H9 (cell line): ENCODE measurements at regions not wholly inside any gene's neighbourhood (a gene's known extent, or its start where the extent isn't known, plus 50 kb on each side); places are given as distances from the start of the nearest gene placed in this dataset.

Source experiments
- DNase-seq: peaks from one replicate; pipeline ENCODE4 v3.0.0-alpha.2; 2017
- H2AFZ ChIP-seq: one replicate; pipeline ENCODE4 v1.6.1; 2013; ENCODE audit warnings: mild to moderate bottlenecking, low read length, control low read depth, moderate library complexity
- H2AK5ac ChIP-seq: 2 replicates; pipeline ENCODE4 v1.6.1; 2013; ENCODE audit warnings: low read length, control low read depth, mixed read lengths; ENCODE audit not compliant: insufficient read length
- H2BK120ac ChIP-seq: one replicate; pipeline ENCODE4 v1.6.1; 2013; ENCODE audit warnings: low read depth, mild to moderate bottlenecking, low read length, control low read depth, inconsistent platforms; ENCODE audit not compliant: poor library complexity, severe bottlenecking
- H2BK12ac ChIP-seq: 2 replicates; pipeline ENCODE4 v1.6.1; 2013; ENCODE audit warnings: low read length, control low read depth, mixed read lengths, low read depth; ENCODE audit not compliant: insufficient read length
- H2BK15ac ChIP-seq: 2 replicates; pipeline ENCODE4 v1.6.1; 2013; ENCODE audit warnings: low read depth, low read length, control low read depth
- H2BK20ac ChIP-seq: one replicate; pipeline ENCODE4 v1.6.1; 2013; ENCODE audit warnings: low read depth, mild to moderate bottlenecking, low read length, control low read depth, inconsistent platforms; ENCODE audit not compliant: poor library complexity, severe bottlenecking
- H2BK5ac ChIP-seq: 2 replicates; pipeline ENCODE4 v1.6.1; 2013; ENCODE audit warnings: low read length, control low read depth, mixed read lengths; ENCODE audit not compliant: insufficient read length
- H3K14ac ChIP-seq: 2 replicates; pipeline ENCODE4 v1.6.1; 2013; ENCODE audit warnings: low read length, control low read depth; ENCODE audit not compliant: insufficient read depth
- H3K18ac ChIP-seq: 2 replicates; pipeline ENCODE4 v1.6.1; 2013; ENCODE audit warnings: low read depth, mild to moderate bottlenecking, mixed read lengths, low read length, control low read depth; ENCODE audit not compliant: insufficient read length
- H3K23ac ChIP-seq: 2 replicates; pipeline ENCODE4 v1.6.1; 2013; ENCODE audit warnings: low read length, control low read depth, mixed read lengths, low read depth; ENCODE audit not compliant: insufficient read length
- H3K23me2 ChIP-seq: 2 replicates; pipeline ENCODE4 v1.6.1; 2013; ENCODE audit warnings: low read depth, mild to moderate bottlenecking, mixed read lengths, low read length, control low read depth; ENCODE audit not compliant: insufficient read length, poor library complexity, severe bottlenecking
- H3K27ac ChIP-seq: 2 replicates; pipeline ENCODE4 v1.5.1; 2013; ENCODE audit warnings: low read length, control low read depth, mixed read lengths, low read depth; ENCODE audit not compliant: insufficient read length
- H3K27me3 ChIP-seq: 2 replicates; pipeline ENCODE4 v1.6.1; 2013; ENCODE audit warnings: low read length, control low read depth, inconsistent platforms; ENCODE audit not compliant: insufficient read depth
- H3K4ac ChIP-seq: 2 replicates; pipeline ENCODE4 v1.6.1; 2013; ENCODE audit warnings: low read depth, mild to moderate bottlenecking, control low read depth, inconsistent platforms, low read length, moderate library complexity
- H3K4me1 ChIP-seq: 2 replicates; pipeline ENCODE4 v1.6.1; 2013; ENCODE audit warnings: low read length, control low read depth, inconsistent platforms; ENCODE audit not compliant: insufficient read depth
- H3K4me2 ChIP-seq: 2 replicates; pipeline ENCODE4 v1.6.1; 2013; ENCODE audit warnings: low read length, control low read depth, mixed read lengths; ENCODE audit not compliant: insufficient read length, insufficient read depth
- H3K56ac ChIP-seq: 2 replicates; pipeline ENCODE4 v1.6.1; 2013; ENCODE audit warnings: low read depth, mild to moderate bottlenecking, mixed read lengths, low read length, control low read depth; ENCODE audit not compliant: insufficient read length
- H3K79me1 ChIP-seq: 2 replicates; pipeline ENCODE4 v1.6.1; 2013; ENCODE audit warnings: low read depth, mild to moderate bottlenecking, moderate library complexity, low read length, control low read depth, inconsistent platforms; ENCODE audit not compliant: insufficient read depth, poor library complexity, severe bottlenecking
- H3K79me2 ChIP-seq: 2 replicates; pipeline ENCODE4 v1.6.1; 2013; ENCODE audit warnings: low read length, control low read depth, inconsistent platforms; ENCODE audit not compliant: insufficient read depth
- H3K9ac ChIP-seq: 2 replicates; pipeline ENCODE4 v1.6.1; 2013; ENCODE audit warnings: low read length, control low read depth, mixed read lengths; ENCODE audit not compliant: insufficient read length; ENCODE audit errors: extremely low read depth
- H3K9me3 ChIP-seq: one replicate; pipeline ENCODE4 v1.6.1; 2013; ENCODE audit warnings: low read depth, low read length, inconsistent platforms; ENCODE audit not compliant: control insufficient read depth
- H3T11ph ChIP-seq: one replicate; pipeline ENCODE4 v1.6.1; 2013; ENCODE audit warnings: mild to moderate bottlenecking, low read length, control low read depth, inconsistent platforms
- H4K20me1 ChIP-seq: one replicate; pipeline ENCODE4 v1.6.1; 2013; ENCODE audit not compliant: control insufficient read depth, insufficient read length, insufficient read depth
- H4K5ac ChIP-seq: 2 replicates; pipeline ENCODE4 v1.6.1; 2013; ENCODE audit warnings: low read depth, mild to moderate bottlenecking, mixed read lengths, low read length, control low read depth; ENCODE audit not compliant: insufficient read length
- H4K8ac ChIP-seq: replicated peaks from 2 replicates; pipeline ENCODE4 v1.6.1; 2013; ENCODE audit warnings: low read length, control low read depth, mixed read lengths, low read depth; ENCODE audit not compliant: insufficient read length
- H4K91ac ChIP-seq: 2 replicates; pipeline ENCODE4 v1.6.1; 2013; ENCODE audit warnings: low read depth, mild to moderate bottlenecking, moderate library complexity, mixed read lengths, low read length, control low read depth; ENCODE audit not compliant: insufficient read length
- H3K27ac Mint-ChIP-seq, 3 experiments: 2 replicates in 2 of 3; 3 replicates in 1 of 3; pipeline ENCODE4 v1.8.0; 2020 to 2021; ENCODE audit warnings: mixed read lengths in 3 of 3, mild to moderate bottlenecking in 1 of 3, moderate library complexity in 1 of 3
- H3K27me3 Mint-ChIP-seq: 2 replicates; pipeline ENCODE4 v1.8.0; 2021; ENCODE audit warnings: low read depth, mild to moderate bottlenecking, moderate library complexity, mixed read lengths
- H3K36me3 Mint-ChIP-seq, 3 experiments: 2 replicates in 2 of 3; 3 replicates in 1 of 3; pipeline ENCODE4 v1.8.0; 2020 to 2021; ENCODE audit warnings: low read depth in 3 of 3, mixed read lengths in 3 of 3; ENCODE audit not compliant: insufficient read depth in 1 of 3
- H3K4me1 Mint-ChIP-seq, 2 experiments: 2 replicates each; pipeline ENCODE4 v1.8.0; 2020; ENCODE audit warnings: mixed read lengths in 2 of 2
- H3K4me3 Mint-ChIP-seq, 2 experiments: 2 replicates in 1 of 2; 3 replicates in 1 of 2; pipeline ENCODE4 v1.8.0; 2020 to 2021; ENCODE audit warnings: mild to moderate bottlenecking in 2 of 2, mixed read lengths in 2 of 2, moderate library complexity in 1 of 2
- H3K9me3 Mint-ChIP-seq, 2 experiments: 2 replicates in 1 of 2; 3 replicates in 1 of 2; pipeline ENCODE4 v1.8.0; 2020; ENCODE audit warnings: mild to moderate bottlenecking in 2 of 2, mixed read lengths in 2 of 2, moderate library complexity in 1 of 2
- WGBS: extraction: QIAGEN DNeasy Blood & Tissue Kit; methylation state at CpG from one replicate; pipeline ENCODE4 v1.1.7; 2013; ENCODE audit warnings: missing lambda C conversion rate, low lambda C conversion rate, mixed read lengths; ENCODE audit not compliant: insufficient read length; ENCODE audit errors: extremely low coverage; 5-methylcytosine and 5-hydroxymethylcytosine counted together
- TF ChIP-seq, protein P1 (sequence below): fragments of 200-600 bp; sonication (generic); conservative IDR thresholded peaks from 3 replicates; pipeline ENCODE4 v1.8.0; 2021; ENCODE audit warnings: antibody characterized with exemption, mild to moderate bottlenecking

DNA sequence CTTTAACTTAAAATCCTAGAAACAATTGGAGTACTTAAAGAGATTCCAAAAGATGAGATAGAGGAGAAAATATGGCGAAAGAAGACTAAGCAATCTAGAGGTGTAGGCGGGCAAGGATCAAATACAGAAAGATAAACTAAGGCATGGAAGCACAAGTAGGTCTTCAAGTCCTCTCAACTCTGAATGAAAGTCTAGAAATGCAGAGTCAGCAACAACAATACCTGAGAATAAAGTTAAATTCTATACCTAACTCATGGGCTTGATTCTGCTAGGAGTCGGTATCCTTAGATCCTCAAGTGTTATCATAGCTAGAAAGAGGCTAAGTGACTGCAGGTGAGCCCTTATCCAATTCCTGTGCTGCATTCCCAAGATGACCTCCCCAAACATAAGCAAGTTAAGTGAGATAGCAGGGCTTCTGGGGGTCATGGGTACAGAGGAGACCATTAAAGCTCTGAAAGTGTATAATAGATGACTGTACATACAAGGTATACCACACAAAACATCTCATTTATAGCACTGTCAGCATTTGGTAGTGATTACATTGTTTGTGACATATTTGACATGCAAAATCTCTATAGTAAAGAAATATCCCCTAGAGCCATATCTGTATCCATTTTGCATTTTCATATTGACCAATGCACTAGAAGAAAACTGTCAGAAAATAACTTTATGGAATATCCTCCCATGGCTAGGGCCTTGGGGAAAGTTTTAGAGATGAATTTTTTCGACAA is 82.5 kb upstream of the ARID2 start:
- Histone ChIP-seq H3K27ac (no peak overlapping the region), H2AFZ (no peak overlapping the region), H3K56ac (no peak overlapping the region), H3K14ac (no peak overlapping the region), H2BK12ac (no peak overlapping the region), H2BK15ac (no peak overlapping the region), H2BK120ac (no peak overlapping the region), H2AK5ac (no peak overlapping the region), H3K23me2 (no peaks in the 10 kb centered on the region), H3K4me2 (no peak overlapping the region), H2BK20ac (no peak overlapping the region), H3K23ac (no peak overlapping the region), H2BK5ac (no peak overlapping the region), H3K79me2 (no peaks in the 10 kb centered on the region), H3K9me3 (no peaks in the 10 kb centered on the region), H4K5ac (no peak overlapping the region), H4K20me1 (no peaks in the 10 kb centered on the region), H3K4me1 (no peaks in the 10 kb centered on the region; the same call in 1 of the 2 replicates), H3K18ac (no peak overlapping the region), H4K91ac (no peak overlapping the region), H3K9ac (no peak overlapping the region), H3K79me1 (no peaks in the 10 kb centered on the region), H3T11ph (no peak overlapping the region), H3K27me3 (no peaks in the 10 kb centered on the region), H4K8ac (no peak overlapping the region), H3K4ac (no peak overlapping the region)
- no peaks in the 10 kb centered on the region for H3K27me3 Mint-ChIP-seq
- no peak for DNase-seq
- H3K36me3 Mint-ChIP-seq = no peaks in the 10 kb centered on the region
- no peak overlapping the region for H3K4me3 Mint-ChIP-seq
- H3K27ac Mint-ChIP-seq = no peak overlapping the region
- WGBS = no CpG with 5 or more reads among the region's 4 CpGs
- peaks cover 17 to 22% of the 10 kb centered on the region in 2 experiments for H3K4me1 Mint-ChIP-seq
- TF ChIP-seq, protein P1, sequence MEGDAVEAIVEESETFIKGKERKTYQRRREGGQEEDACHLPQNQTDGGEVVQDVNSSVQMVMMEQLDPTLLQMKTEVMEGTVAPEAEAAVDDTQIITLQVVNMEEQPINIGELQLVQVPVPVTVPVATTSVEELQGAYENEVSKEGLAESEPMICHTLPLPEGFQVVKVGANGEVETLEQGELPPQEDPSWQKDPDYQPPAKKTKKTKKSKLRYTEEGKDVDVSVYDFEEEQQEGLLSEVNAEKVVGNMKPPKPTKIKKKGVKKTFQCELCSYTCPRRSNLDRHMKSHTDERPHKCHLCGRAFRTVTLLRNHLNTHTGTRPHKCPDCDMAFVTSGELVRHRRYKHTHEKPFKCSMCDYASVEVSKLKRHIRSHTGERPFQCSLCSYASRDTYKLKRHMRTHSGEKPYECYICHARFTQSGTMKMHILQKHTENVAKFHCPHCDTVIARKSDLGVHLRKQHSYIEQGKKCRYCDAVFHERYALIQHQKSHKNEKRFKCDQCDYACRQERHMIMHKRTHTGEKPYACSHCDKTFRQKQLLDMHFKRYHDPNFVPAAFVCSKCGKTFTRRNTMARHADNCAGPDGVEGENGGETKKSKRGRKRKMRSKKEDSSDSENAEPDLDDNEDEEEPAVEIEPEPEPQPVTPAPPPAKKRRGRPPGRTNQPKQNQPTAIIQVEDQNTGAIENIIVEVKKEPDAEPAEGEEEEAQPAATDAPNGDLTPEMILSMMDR = no peak
- no peaks in the 10 kb centered on the region for H3K9me3 Mint-ChIP-seq
